Adrenal gland (tissue), 5 donors: ENCODE measurements at regions not wholly inside any gene's neighbourhood (a gene's known extent, or its start where the extent isn't known, plus 50 kb on each side); places are given as distances from the start of the nearest gene placed in this dataset.

Source experiments
- CTCF ChIP-seq, 6 experiments: fragments of 450-650 bp in 4 of 6; fragments of 200-600 bp in 2 of 6; sonication (generic) in 1 of 6; IDR thresholded peaks; 1 replicate in 5 of 6; 2 replicates in 1 of 6; pipeline versions ENCODE4 v1.5.1 to v1.8.0; 2016 to 2021; ENCODE audit warnings: antibody characterized with exemption in 6 of 6, mild to moderate bottlenecking in 2 of 6, moderate library complexity in 1 of 6
- POLR2A ChIP-seq, 2 donors: fragments of 450-650 bp; IDR thresholded peaks; one replicate each; pipeline ENCODE4 v1.6.1; 2017; ENCODE audit warnings: antibody characterized with exemption in 2 of 2, mild to moderate bottlenecking in 2 of 2, moderate library complexity in 1 of 2
- donor health status: DM: no; HTN: no; CAD: no.

- TF ChIP-seq CTCF (IDR thresholded peaks at IDR 0.05) (no peak), POLR2A (IDR thresholded peaks at IDR 0.05) (no peak)
These were observed 173.1 kb upstream of the HS6ST1 start for GRCh38 chr2:128491692-128492244.
